Gastroesophageal sphincter (tissue), 3 donors: ENCODE measurements at regions not wholly inside any gene's neighbourhood (a gene's known extent, or its start where the extent isn't known, plus 50 kb on each side); places are given as distances from the start of the nearest gene placed in this dataset.

ENCODE experiments used
- CTCF ChIP-seq, 4 experiments: fragments of 200-600 bp in 2 of 4; fragments of 450-650 bp in 2 of 4; sonication (generic) in 1 of 4; IDR thresholded peaks; one replicate each; pipeline ENCODE4 v1.5.1; 2017 to 2019; ENCODE audit warnings: antibody characterized with exemption in 4 of 4, mild to moderate bottlenecking in 2 of 4, moderate library complexity in 2 of 4
- EP300 ChIP-seq: sonication (generic); formaldehyde crosslinking; IDR thresholded peaks from one replicate; pipeline ENCODE4 v1.6.1; 2017; ENCODE audit warnings: antibody characterized with exemption, mild to moderate bottlenecking
- POLR2A ChIP-seq, 2 donors: fragments of 450-650 bp; IDR thresholded peaks; one replicate each; pipeline ENCODE4 v1.6.1; 2017; ENCODE audit warnings: antibody characterized with exemption in 2 of 2, mild to moderate bottlenecking in 2 of 2, moderate library complexity in 1 of 2
- POLR2AphosphoS5 ChIP-seq: sonication (generic); formaldehyde crosslinking; IDR thresholded peaks from one replicate; pipeline ENCODE4 v1.6.1; 2017; ENCODE audit warnings: antibody characterized with exemption

- TF ChIP-seq CTCF (IDR thresholded peaks at IDR 0.05) (no peak), POLR2A (IDR thresholded peaks at IDR 0.05) (no peak), POLR2AphosphoS5 (no peak), EP300 (no peak)
Observed at GRCh38 chr3:180854887-180855286, 57.6 kb upstream of the FXR1 start.
